Medulla oblongata (tissue), 1 donor: ENCODE measurements at regions not wholly inside any gene's neighbourhood (a gene's known extent, or its start where the extent isn't known, plus 50 kb on each side); places are given as distances from the start of the nearest gene placed in this dataset.
"Not testable (repeated sequence)": the region's sequence is repeated elsewhere in the genome, so short reads cannot be mapped to it uniquely, and the experiment has no call there.

Source experiments
- DNase-seq: peaks from one replicate; pipeline ENCODE4 v3.0.0-alpha.2; 2015; ENCODE audit errors: extremely low spot score

GRCh38 chr1:149700220-149700619, 82.3 kb upstream of the FCGR1A start:
- not testable (repeated sequence) for DNase-seq

GRCh38 chr1:149700677-149701567, 81.6 kb upstream of the FCGR1A start:
- not testable (repeated sequence) for DNase-seq

GRCh38 chr1:149708192-149708853, 74.2 kb upstream of the FCGR1A start:
- peak; percentile 88 for DNase-seq

GRCh38 chr1:149711651-149712050, 70.8 kb upstream of the FCGR1A start:
- DNase-seq: not testable (repeated sequence)

GRCh38 chr1:149712154-149712927, 70.2 kb upstream of the FCGR1A start:
- DNase-seq: peak; percentile 48

- not testable (repeated sequence) for DNase-seq
These were observed 69.0 kb upstream of the FCGR1A start for GRCh38 chr1:149713513-149713912.

GRCh38 chr1:149713952-149714351, 68.5 kb upstream of the FCGR1A start:
- not testable (repeated sequence) for DNase-seq

GRCh38 chr1:149724618-149725302, 57.7 kb upstream of the FCGR1A start:
- DNase-seq: not testable (repeated sequence)

- not testable (repeated sequence) for DNase-seq
These were observed 55.8 kb upstream of the FCGR1A start for GRCh38 chr1:149726688-149727087.

GRCh38 chr1:149728598-149728997, 53.9 kb upstream of the FCGR1A start:
- not testable (repeated sequence) for DNase-seq
